ENCODE measurements at regions not wholly inside any gene's neighbourhood (a gene's known extent, or its start where the extent isn't known, plus 50 kb on each side); places are given as distances from the start of the nearest gene placed in this dataset.

GRCh38 chr12:108043286-108043685, 85.8 kb upstream of the WSCD2 start:
- no peak for DNase-seq

GRCh38 chr12:108043750-108044533, 85.1 kb upstream of the WSCD2 start:
- no peak for DNase-seq

GRCh38 chr12:108046135-108046534, 83.0 kb upstream of the WSCD2 start:
- DNase-seq = no peak

- DNase-seq = no peak
These were observed 82.4 kb upstream of the WSCD2 start for GRCh38 chr12:108046650-108047049.

- no peak for DNase-seq
These were observed 82.0 kb upstream of the WSCD2 start for GRCh38 chr12:108047071-108047550.

- DNase-seq = no peak
These were observed 80.4 kb upstream of the WSCD2 start for GRCh38 chr12:108048686-108049085.

- DNase-seq = no peak
These were observed 78.4 kb upstream of the WSCD2 start for GRCh38 chr12:108050696-108051095.

GRCh38 chr12:108052260-108052659, 76.8 kb upstream of the WSCD2 start:
- no peak for DNase-seq

- DNase-seq = no peak
These were observed 75.6 kb upstream of the WSCD2 start for GRCh38 chr12:108053512-108053911.

- DNase-seq = no peak
These were observed 74.6 kb upstream of the WSCD2 start for GRCh38 chr12:108054496-108054895.

GRCh38 chr12:108055141-108055540, 73.9 kb upstream of the WSCD2 start:
- DNase-seq = no peak

- DNase-seq = no peak
These were observed 69.0 kb upstream of the WSCD2 start for GRCh38 chr12:108060067-108060466.

- no peak for DNase-seq
These were observed 68.2 kb upstream of the WSCD2 start for GRCh38 chr12:108060903-108061302.

- peak; percentile 42 for DNase-seq
These were observed 65.9 kb upstream of the WSCD2 start for GRCh38 chr12:108063192-108063591.

GRCh38 chr12:108065069-108065468, 64.0 kb upstream of the WSCD2 start:
- DNase-seq = no peak

GRCh38 chr12:108066583-108067577, 62.2 kb upstream of the WSCD2 start:
- no peak for DNase-seq

GRCh38 chr12:108069651-108070165, 59.4 kb upstream of the WSCD2 start:
- DNase-seq = no peak

GRCh38 chr12:108075561-108075960, 53.5 kb upstream of the WSCD2 start:
- no peak for DNase-seq

- no peak for DNase-seq
These were observed 52.5 kb upstream of the WSCD2 start for GRCh38 chr12:108076556-108076955.

GRCh38 chr12:108078428-108078827, 50.7 kb upstream of the WSCD2 start:
- DNase-seq = no peak
